ENCODE measurements at regions not wholly inside any gene's neighbourhood (a gene's known extent, or its start where the extent isn't known, plus 50 kb on each side); places are given as distances from the start of the nearest gene placed in this dataset.
"Not testable (repeated sequence)": the region's sequence is repeated elsewhere in the genome, so short reads cannot be mapped to it uniquely, and the experiment has no call there.

DNA sequence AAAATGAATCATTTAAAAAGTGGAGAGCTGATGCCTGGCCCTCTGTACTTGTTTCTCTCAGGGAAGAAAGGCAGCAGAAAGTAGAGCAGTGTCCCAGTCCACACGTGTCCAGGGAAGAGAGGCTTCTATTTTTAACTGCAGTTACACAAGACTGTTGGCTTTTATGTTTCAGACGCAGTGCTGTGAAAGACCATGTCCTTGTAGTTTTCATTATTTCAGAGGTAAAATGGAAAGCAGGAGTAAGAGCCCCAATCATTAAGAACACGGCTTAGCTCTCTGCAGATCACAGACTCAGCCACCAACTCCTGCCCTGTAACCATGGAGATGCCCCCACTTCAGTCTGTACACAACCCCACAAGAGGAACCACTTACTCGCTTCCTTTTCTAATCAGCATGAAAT lies 336.3 kb downstream of the DAD1 start:
- no peaks in the 10 kb centered on the region for H3K9me3 ChIP-seq (ENCODE audit: severe bottlenecking)
- no peak overlapping the region for H3K4me3 ChIP-seq (ENCODE audit: low read depth, low read length)
- no peak for TF ChIP-seq CTCF (IDR thresholded peaks at IDR 0.05; ENCODE audit: low read depth, low read length)
- no peak for DNase-seq
- H3K27me3 ChIP-seq (ENCODE audit: insufficient read depth, low read depth, severe bottlenecking), result peaks cover 59% of the 10 kb centered on the region
- no peaks in the 10 kb centered on the region for H3K36me3 ChIP-seq
- no peak overlapping the region for H3K27ac ChIP-seq

DNA sequence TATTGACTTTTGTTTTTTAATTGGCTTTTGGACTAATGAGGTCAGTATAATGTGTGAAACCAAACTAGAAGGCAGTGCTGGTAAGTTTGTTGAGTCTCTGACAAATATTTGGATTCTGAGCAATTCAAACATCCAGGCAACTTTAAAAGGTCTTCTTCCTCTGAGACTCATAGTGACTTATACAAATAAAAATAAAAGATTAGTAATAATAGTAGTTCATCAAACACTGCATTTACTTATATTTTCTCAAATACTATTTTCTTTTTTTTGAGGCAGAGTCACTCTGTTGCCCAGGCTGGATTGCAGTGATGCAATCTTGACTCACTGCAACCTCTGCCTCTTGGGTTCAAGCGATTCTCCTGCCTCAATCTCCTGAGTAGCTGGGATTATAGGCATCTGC lies 337.9 kb downstream of the DAD1 start:
- peaks cover 70% of the 10 kb centered on the region for H3K27me3 ChIP-seq (ENCODE audit: insufficient read depth, low read depth, severe bottlenecking)
- no peak for TF ChIP-seq CTCF (IDR thresholded peaks at IDR 0.05; ENCODE audit: low read depth, low read length)
- no peak for DNase-seq
- no peak overlapping the region for H3K27ac ChIP-seq
- no peaks in the 10 kb centered on the region for H3K9me3 ChIP-seq (ENCODE audit: severe bottlenecking)
- no peak overlapping the region for H3K4me3 ChIP-seq (ENCODE audit: low read depth, low read length)
- H3K36me3 ChIP-seq, result no peaks in the 10 kb centered on the region

GRCh38 chr14:22249770-22250169 lies 339.3 kb downstream of the DAD1 start:
- Histone ChIP-seq H3K27ac (no peak overlapping the region), H3K4me3 (ENCODE audit: low read depth, low read length) (no peak overlapping the region), H3K36me3 (no peaks in the 10 kb centered on the region), H3K27me3 (ENCODE audit: insufficient read depth, low read depth, severe bottlenecking) (peaks cover 68% of the 10 kb centered on the region), H3K9me3 (ENCODE audit: severe bottlenecking) (no peaks in the 10 kb centered on the region)
- DNase-seq, result no peak
- TF ChIP-seq CTCF (IDR thresholded peaks at IDR 0.05; ENCODE audit: low read depth, low read length), result no peak

DNA sequence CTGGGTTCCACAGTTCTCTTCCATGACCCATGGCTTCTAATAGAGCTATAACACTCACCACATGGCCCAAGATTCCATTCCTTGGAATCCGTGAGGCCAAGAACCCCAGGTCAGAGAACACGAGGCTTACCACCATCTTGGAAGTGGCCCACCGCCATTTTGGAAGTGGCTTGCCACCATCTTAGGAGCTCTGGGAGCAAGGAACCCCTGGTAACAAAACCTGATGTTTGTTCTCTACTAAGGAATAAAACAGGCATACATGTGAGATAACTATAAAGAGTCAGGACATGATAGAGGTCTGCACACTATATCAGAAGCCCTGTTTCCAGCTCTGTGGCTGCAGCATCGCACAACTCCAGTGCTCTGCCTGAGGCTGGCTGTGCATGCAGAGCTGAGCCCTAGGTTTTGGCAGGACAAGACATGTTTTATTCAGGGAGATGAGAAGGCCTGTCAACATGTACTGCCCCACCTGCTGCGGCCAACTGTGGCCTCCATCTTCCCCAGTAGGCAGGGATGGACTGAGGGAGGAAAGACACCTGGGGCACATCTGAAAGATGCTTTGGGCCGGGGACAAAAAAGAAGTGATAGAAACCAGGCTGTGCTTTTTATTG lies 344.9 kb downstream of the DAD1 start:
- no peak overlapping the region for H3K27ac ChIP-seq
- DNase-seq, result no peak
- TF ChIP-seq CTCF (IDR thresholded peaks at IDR 0.05; ENCODE audit: low read depth, low read length), result no peak
- H3K36me3 ChIP-seq, result no peaks in the 10 kb centered on the region
- H3K4me3 ChIP-seq (ENCODE audit: low read depth, low read length), result no peak overlapping the region
- peaks cover 28% of the 10 kb centered on the region for H3K27me3 ChIP-seq (ENCODE audit: insufficient read depth, low read depth, severe bottlenecking)
- no peaks in the 10 kb centered on the region for H3K9me3 ChIP-seq (ENCODE audit: severe bottlenecking)

GRCh38 chr14:22238320-22238719 lies 350.7 kb downstream of the DAD1 start:
- not testable (repeated sequence) for DNase-seq; H3K27ac ChIP-seq; H3K4me3 ChIP-seq (ENCODE audit: low read depth, low read length); H3K36me3 ChIP-seq; H3K9me3 ChIP-seq (ENCODE audit: severe bottlenecking)
- H3K27me3 ChIP-seq (ENCODE audit: insufficient read depth, low read depth, severe bottlenecking), result peaks cover 16% of the 10 kb centered on the region

DNA sequence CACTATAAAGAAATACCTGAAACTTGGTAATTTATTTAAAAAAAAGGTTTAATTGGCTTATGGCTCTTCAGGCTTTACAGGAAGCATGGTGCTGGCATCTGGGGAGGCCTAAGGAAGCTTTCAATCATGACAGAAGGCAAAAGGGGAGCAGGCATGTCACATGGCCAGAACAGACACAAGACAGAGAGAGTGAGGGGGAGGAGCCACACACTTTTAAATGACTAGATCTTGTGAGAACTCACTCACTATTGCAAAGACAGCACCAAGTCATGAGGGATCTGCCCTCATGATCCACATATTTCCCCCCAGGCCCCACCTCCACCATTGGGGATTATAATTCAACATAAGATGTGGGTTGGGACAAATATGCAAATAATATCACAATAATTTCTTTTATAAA lies 355.6 kb downstream of the DAD1 start:
- no peak for DNase-seq
- no peak for TF ChIP-seq CTCF (IDR thresholded peaks at IDR 0.05; ENCODE audit: low read depth, low read length)
- Histone ChIP-seq H3K4me3 (ENCODE audit: low read depth, low read length) (no peak overlapping the region), H3K27ac (no peak overlapping the region), H3K9me3 (ENCODE audit: severe bottlenecking) (no peaks in the 10 kb centered on the region), H3K36me3 (no peaks in the 10 kb centered on the region), H3K27me3 (ENCODE audit: insufficient read depth, low read depth, severe bottlenecking) (peaks cover 26% of the 10 kb centered on the region)
